ENCODE measurements at regions not wholly inside any gene's neighbourhood (a gene's known extent, or its start where the extent isn't known, plus 50 kb on each side); places are given as distances from the start of the nearest gene placed in this dataset.
"Not testable (repeated sequence)": the region's sequence is repeated elsewhere in the genome, so short reads cannot be mapped to it uniquely, and the experiment has no call there.

DNA sequence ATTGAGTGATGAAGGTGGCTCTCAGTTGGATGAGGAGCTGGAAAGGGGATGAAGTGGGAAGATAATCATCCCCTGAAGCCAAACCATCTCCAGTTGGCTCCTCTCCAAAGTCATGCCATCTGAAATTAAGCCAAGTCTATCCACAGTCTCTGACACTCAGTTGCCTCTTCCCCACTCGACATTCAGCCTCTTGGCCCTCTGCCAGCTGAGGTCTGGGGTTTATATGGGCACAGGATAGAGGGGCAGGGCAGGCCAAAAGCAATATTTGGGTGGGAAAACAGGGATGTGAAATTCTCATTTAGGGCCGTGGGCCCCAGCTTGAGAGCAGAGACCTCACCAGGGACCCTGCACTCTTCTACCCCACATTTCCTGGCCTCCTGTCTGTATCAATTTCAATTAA is 85.9 kb downstream of the SLITRK1 start:
- WGBS (ENCODE audit: insufficient coverage), result no CpG with 5 or more reads among the region's 2 CpGs
- H3K27ac ChIP-seq (ENCODE audit: low read depth, low read length), result no peak overlapping the region

DNA sequence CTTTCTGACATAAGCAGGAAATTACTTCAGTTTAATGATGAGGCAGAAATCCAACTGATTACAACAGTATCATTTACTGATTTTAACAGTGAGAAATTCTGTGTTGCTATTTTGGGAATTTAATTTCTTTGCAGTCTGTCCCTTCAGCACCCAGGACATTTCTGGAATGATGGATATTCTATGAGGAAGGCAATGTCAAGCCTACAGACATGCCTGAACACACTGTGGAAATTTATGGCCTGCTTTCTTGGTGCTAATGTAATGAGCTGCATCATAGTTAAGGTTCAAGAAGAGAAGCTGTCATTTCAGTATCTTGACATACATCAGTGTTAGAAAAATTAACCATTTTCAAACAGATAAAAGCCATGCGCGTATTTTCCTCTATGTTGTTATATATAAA is 87.7 kb downstream of the SLITRK1 start:
- no peaks in the 10 kb centered on the region for H3K9me3 ChIP-seq (ENCODE audit: control insufficient read depth, insufficient read depth, low read length)
- no CpG with 5 or more reads among the region's 2 CpGs for WGBS (ENCODE audit: insufficient coverage)
- no peaks in the 10 kb centered on the region for H3K36me3 ChIP-seq (ENCODE audit: control insufficient read depth, insufficient read depth, low read length)
- DNase-seq (ENCODE audit: low read depth in 4 of 6, low spot score in 6 of 6), result peak in 1 of 6 donors; percentile 58
- no peaks in the 10 kb centered on the region for H3K27me3 ChIP-seq (ENCODE audit: control insufficient read depth, insufficient read depth, low read length)
- H3K4me3 ChIP-seq (ENCODE audit: low read depth, low read length), result no peak overlapping the region
- no peak overlapping the region for H3K27ac ChIP-seq (ENCODE audit: low read depth, low read length)
- no peaks in the 10 kb centered on the region for H3K4me1 ChIP-seq (ENCODE audit: control insufficient read depth, insufficient read depth, low read length)

More for the DNA sequence above, 85.9 kb downstream of the SLITRK1 start:
- H3K4me1 ChIP-seq (ENCODE audit: control insufficient read depth, insufficient read depth, low read length), result no peaks in the 10 kb centered on the region
- H3K27me3 ChIP-seq (ENCODE audit: control insufficient read depth, insufficient read depth, low read length), result no peaks in the 10 kb centered on the region
- H3K4me3 ChIP-seq (ENCODE audit: low read depth, low read length), result no peak overlapping the region
- no peaks in the 10 kb centered on the region for H3K36me3 ChIP-seq (ENCODE audit: control insufficient read depth, insufficient read depth, low read length)
- no peaks in the 10 kb centered on the region for H3K9me3 ChIP-seq (ENCODE audit: control insufficient read depth, insufficient read depth, low read length)
- DNase-seq (ENCODE audit: low read depth in 4 of 6, low spot score in 6 of 6), result no peak

DNA sequence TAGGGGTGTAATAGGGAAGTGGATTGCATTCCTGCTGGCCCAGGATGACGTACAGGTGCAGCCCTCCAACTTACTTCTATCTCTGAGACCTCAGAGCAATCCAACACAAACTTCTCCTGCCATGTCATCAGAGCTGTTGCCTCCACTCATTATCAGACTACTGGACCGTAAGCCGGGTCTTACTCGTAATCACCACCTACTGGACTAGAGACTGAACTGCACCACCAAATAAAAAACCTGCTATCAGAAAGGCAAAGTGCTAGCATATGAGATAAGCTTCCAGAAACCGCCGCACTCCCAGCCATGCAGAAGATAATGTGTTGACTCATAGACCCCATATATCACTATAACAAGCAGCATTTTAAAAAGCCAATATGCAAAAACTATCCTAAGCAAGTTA is 102.0 kb downstream of the SLITRK1 start:
- Histone ChIP-seq H3K27me3 (ENCODE audit: control insufficient read depth, insufficient read depth, low read length) (no peaks in the 10 kb centered on the region), H3K4me3 (ENCODE audit: low read depth, low read length) (no peak overlapping the region), H3K4me1 (ENCODE audit: control insufficient read depth, insufficient read depth, low read length) (no peaks in the 10 kb centered on the region), H3K27ac (ENCODE audit: low read depth, low read length) (no peak overlapping the region), H3K9me3 (ENCODE audit: control insufficient read depth, insufficient read depth, low read length) (no peaks in the 10 kb centered on the region), H3K36me3 (ENCODE audit: control insufficient read depth, insufficient read depth, low read length) (no peaks in the 10 kb centered on the region)
- WGBS (ENCODE audit: insufficient coverage), result 76% methylated on average over 4 of the region's 6 CpGs
- DNase-seq (ENCODE audit: low read depth in 4 of 6, low spot score in 6 of 6), result no peak

DNA sequence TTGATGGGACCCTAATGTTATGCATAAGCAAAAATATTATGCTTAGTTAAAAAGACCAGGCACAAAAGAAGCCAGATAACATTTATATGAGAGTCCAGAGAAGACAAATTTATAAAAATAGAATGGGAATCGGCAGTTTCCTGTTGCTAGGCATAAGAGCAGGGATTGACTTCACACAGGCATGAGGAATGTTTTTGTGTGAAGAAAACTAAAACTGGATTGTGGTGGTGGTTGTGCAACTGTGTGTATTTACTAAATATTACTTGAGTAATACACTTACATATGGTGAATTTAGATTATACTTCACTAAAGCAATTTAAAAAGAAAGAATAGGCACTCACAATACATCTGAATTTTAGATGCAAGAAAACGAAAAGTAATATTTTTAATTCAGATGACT is 108.3 kb downstream of the SLITRK1 start:
- Histone ChIP-seq H3K36me3 (ENCODE audit: control insufficient read depth, insufficient read depth, low read length) (no peaks in the 10 kb centered on the region), H3K4me3 (ENCODE audit: low read depth, low read length) (no peak overlapping the region), H3K9me3 (ENCODE audit: control insufficient read depth, insufficient read depth, low read length) (no peaks in the 10 kb centered on the region), H3K27me3 (ENCODE audit: control insufficient read depth, insufficient read depth, low read length) (no peaks in the 10 kb centered on the region), H3K27ac (ENCODE audit: low read depth, low read length) (no peak overlapping the region), H3K4me1 (ENCODE audit: control insufficient read depth, insufficient read depth, low read length) (no peaks in the 10 kb centered on the region)
- no peak for DNase-seq (ENCODE audit: low read depth in 4 of 6, low spot score in 6 of 6)
- no CpG with 5 or more reads among the region's 2 CpGs for WGBS (ENCODE audit: insufficient coverage)

DNA sequence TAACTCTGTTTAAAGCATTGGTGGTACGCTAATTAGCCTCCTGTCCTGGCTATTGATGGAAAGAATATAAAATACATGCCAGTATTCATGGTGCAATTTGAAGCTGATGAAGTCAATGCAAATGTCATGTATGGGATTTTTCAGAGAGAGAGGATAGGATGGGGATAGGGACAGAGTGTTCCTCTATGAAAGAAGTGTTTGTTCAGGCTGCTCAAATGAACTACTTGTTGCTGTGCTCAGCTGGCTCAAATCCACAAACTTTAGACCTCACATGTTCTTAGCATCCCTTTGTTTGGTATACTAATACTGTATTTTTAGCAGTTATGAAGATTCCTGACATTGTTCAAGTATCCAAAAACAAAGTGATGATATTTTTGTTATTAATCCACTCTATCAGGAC is 116.5 kb downstream of the SLITRK1 start:
- 64% methylated on average over 1 of the region's 1 CpG for WGBS (ENCODE audit: insufficient coverage)
- no peaks in the 10 kb centered on the region for H3K9me3 ChIP-seq (ENCODE audit: control insufficient read depth, insufficient read depth, low read length)
- no peak overlapping the region for H3K4me3 ChIP-seq (ENCODE audit: low read depth, low read length)
- H3K4me1 ChIP-seq (ENCODE audit: control insufficient read depth, insufficient read depth, low read length), result no peaks in the 10 kb centered on the region
- no peaks in the 10 kb centered on the region for H3K36me3 ChIP-seq (ENCODE audit: control insufficient read depth, insufficient read depth, low read length)
- peak overlapping the region; percentile 35 for H3K27ac ChIP-seq (ENCODE audit: low read depth, low read length)
- no peaks in the 10 kb centered on the region for H3K27me3 ChIP-seq (ENCODE audit: control insufficient read depth, insufficient read depth, low read length)
- peak; percentile 7 to 73 (median 33) for DNase-seq (ENCODE audit: low read depth in 4 of 6, low spot score in 6 of 6)

DNA sequence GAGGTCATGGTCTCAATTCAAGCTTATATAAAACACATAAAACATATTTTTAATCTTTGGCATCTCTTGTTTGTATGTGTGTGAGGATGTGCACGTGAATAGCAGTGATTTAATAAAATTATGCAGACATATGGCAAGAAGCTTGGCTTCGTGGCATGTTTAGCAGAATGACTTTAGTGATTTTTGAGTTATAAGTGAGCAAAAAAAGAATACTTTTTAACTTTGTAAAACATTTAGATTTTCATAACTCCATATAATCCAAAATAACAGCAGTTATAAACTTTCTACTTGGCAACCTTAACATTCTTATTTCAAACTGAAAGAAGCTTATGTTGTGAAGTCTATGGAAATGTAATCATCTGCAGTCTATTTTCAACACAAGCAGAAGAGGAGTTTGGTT is 120.6 kb downstream of the SLITRK1 start:
- H3K4me3 ChIP-seq (ENCODE audit: low read depth, low read length), result no peak overlapping the region
- H3K9me3 ChIP-seq (ENCODE audit: control insufficient read depth, insufficient read depth, low read length), result no peaks in the 10 kb centered on the region
- DNase-seq (ENCODE audit: low read depth in 4 of 6, low spot score in 6 of 6), result peak in 1 of 6 donors; percentile 83
- no peaks in the 10 kb centered on the region for H3K4me1 ChIP-seq (ENCODE audit: control insufficient read depth, insufficient read depth, low read length)
- H3K36me3 ChIP-seq (ENCODE audit: control insufficient read depth, insufficient read depth, low read length), result no peaks in the 10 kb centered on the region
- H3K27ac ChIP-seq (ENCODE audit: low read depth, low read length), result no peak overlapping the region
- H3K27me3 ChIP-seq (ENCODE audit: control insufficient read depth, insufficient read depth, low read length), result no peaks in the 10 kb centered on the region
- WGBS (ENCODE audit: insufficient coverage), result no CpG with 5 or more reads among the region's 2 CpGs

DNA sequence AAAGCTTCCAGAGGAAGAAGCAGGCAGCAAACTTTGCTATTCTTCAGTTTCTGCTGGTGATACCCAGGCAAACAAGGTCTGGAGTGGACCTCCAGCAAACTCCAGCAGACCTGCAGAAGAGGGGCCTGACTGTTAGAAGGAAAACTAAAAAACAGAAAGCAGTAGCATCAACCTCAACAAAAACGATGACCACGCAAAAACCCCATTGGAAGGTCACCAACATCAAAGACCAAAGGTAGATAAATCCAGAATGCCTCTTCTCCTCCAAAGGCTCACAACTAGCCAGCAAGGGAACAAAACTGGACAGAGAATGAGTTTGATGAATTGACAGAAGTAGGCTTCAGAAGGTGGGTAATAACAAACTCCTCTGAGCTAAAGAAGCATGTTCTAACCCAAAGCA is 127.1 kb downstream of the SLITRK1 start:
- not testable (repeated sequence) for H3K4me3 ChIP-seq (ENCODE audit: low read depth, low read length); H3K4me1 ChIP-seq (ENCODE audit: control insufficient read depth, insufficient read depth, low read length); H3K27ac ChIP-seq (ENCODE audit: low read depth, low read length); DNase-seq (ENCODE audit: low read depth in 4 of 6, low spot score in 6 of 6); H3K27me3 ChIP-seq (ENCODE audit: control insufficient read depth, insufficient read depth, low read length); H3K36me3 ChIP-seq (ENCODE audit: control insufficient read depth, insufficient read depth, low read length); H3K9me3 ChIP-seq (ENCODE audit: control insufficient read depth, insufficient read depth, low read length)
- no CpG with 5 or more reads among the region's 2 CpGs for WGBS (ENCODE audit: insufficient coverage)

DNA sequence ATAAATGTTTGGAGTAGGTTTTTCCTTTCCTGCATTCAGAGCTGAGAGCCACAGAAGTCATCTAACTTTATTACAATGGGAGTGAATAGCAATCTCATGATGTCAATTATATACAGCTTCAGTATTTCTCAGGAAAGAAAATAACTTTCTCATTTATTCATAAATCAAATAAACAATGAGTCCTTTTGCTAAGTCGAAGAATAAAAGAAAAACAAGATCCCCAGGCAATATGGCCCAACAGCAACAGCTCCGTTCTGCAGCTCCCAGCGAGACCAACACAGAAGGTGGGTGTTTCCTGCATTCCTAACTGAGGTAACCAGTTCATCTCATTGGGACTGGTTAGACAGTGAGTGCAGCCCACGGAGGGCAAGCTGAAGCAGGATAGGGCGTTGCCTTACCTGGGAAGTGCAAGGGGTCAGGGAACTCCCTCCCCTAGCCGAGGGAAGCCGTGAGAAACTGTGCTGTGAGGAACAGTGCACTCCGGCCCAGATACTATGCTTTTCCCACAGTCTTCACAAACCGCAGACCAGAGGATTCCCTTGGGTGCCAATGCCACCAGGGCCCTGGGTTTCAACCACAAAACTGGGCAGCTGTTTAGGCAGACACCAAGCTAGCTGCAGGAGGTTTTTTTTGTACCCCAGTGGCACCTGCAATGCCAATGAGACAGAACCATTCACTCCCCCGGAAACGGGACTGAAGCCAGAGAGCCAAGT is 128.2 kb downstream of the SLITRK1 start:
- WGBS (ENCODE audit: insufficient coverage), result 88% methylated on average over 10 of the region's 11 CpGs

DNA sequence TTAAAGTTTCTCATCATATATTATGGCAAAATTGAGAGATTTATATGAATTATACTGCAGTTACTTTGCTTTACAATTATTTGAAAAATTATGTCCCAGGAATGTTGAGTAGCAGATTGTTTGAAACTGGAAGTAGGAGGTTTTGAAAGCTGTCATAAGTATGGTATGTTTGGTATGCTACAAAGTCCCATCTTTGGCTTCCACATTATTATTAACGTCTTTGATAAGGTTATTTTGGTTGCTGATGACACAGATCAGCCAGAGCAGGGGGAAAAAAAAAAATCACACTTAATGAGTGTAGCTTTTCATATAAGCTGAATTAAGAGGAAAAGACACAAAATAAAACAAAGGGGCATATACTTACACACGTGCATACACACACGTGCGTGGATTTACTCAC is 130.1 kb downstream of the SLITRK1 start:
- H3K4me3 ChIP-seq (ENCODE audit: low read depth, low read length), result no peak overlapping the region
- no peaks in the 10 kb centered on the region for H3K27me3 ChIP-seq (ENCODE audit: control insufficient read depth, insufficient read depth, low read length)
- H3K9me3 ChIP-seq (ENCODE audit: control insufficient read depth, insufficient read depth, low read length), result peaks cover 2% of the 10 kb centered on the region
- H3K36me3 ChIP-seq (ENCODE audit: control insufficient read depth, insufficient read depth, low read length), result no peaks in the 10 kb centered on the region
- H3K4me1 ChIP-seq (ENCODE audit: control insufficient read depth, insufficient read depth, low read length), result no peaks in the 10 kb centered on the region
- DNase-seq (ENCODE audit: low read depth in 4 of 6, low spot score in 6 of 6), result no peak
- 100% methylated on average over 3 of the region's 4 CpGs for WGBS (ENCODE audit: insufficient coverage)
- H3K27ac ChIP-seq (ENCODE audit: low read depth, low read length), result no peak overlapping the region

More for the DNA sequence above, 128.2 kb downstream of the SLITRK1 start:
- Histone ChIP-seq H3K4me1 (ENCODE audit: control insufficient read depth, insufficient read depth, low read length) (no peaks in the 10 kb centered on the region), H3K36me3 (ENCODE audit: control insufficient read depth, insufficient read depth, low read length) (no peaks in the 10 kb centered on the region), H3K4me3 (ENCODE audit: low read depth, low read length) (no peak overlapping the region), H3K27ac (ENCODE audit: low read depth, low read length) (no peak overlapping the region), H3K9me3 (ENCODE audit: control insufficient read depth, insufficient read depth, low read length) (peaks cover 2% of the 10 kb centered on the region), H3K27me3 (ENCODE audit: control insufficient read depth, insufficient read depth, low read length) (no peaks in the 10 kb centered on the region)
- DNase-seq (ENCODE audit: low read depth in 4 of 6, low spot score in 6 of 6), result no peak

DNA sequence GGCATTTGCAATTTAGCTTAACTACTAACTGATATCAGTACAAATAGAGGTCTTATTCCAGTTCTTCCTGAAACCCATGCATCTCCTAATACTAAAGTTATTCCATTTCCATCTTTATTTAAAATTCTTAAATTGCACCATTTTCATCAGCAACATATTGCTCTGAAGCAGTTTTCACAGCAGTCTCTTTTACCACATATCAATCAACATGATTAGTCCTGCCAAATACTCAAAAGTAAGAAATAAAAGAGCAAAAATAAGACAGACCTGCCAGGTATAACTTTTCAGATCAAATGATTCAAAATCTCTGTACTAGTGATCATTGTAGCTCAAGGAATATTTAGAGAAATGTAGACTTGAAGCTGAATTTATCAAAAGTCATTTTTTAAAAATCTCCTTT is 141.7 kb downstream of the SLITRK1 start:
- Histone ChIP-seq H3K27me3 (ENCODE audit: control insufficient read depth, insufficient read depth, low read length) (no peaks in the 10 kb centered on the region), H3K4me3 (ENCODE audit: low read depth, low read length) (no peak overlapping the region), H3K27ac (ENCODE audit: low read depth, low read length) (no peak overlapping the region), H3K4me1 (ENCODE audit: control insufficient read depth, insufficient read depth, low read length) (no peaks in the 10 kb centered on the region), H3K36me3 (ENCODE audit: control insufficient read depth, insufficient read depth, low read length) (no peaks in the 10 kb centered on the region), H3K9me3 (ENCODE audit: control insufficient read depth, insufficient read depth, low read length) (no peaks in the 10 kb centered on the region)
- no peak for DNase-seq (ENCODE audit: low read depth in 4 of 6, low spot score in 6 of 6)
